Mesothelial cell of epicardium (in vitro differentiated cells): ENCODE measurements at regions not wholly inside any gene's neighbourhood (a gene's known extent, or its start where the extent isn't known, plus 50 kb on each side); places are given as distances from the start of the nearest gene placed in this dataset.

Source experiments
- DNase-seq, 2 experiments: peaks; one replicate each; pipeline ENCODE4 v3.0.0; 2021; ENCODE audit warnings: low spot score in 2 of 2; ENCODE audit not compliant: unreplicated experiment in 2 of 2
- H3K27ac Mint-ChIP-seq: 2 replicates; pipeline ENCODE4 v1.8.0; 2021; ENCODE audit warnings: mixed read lengths
- H3K27me3 Mint-ChIP-seq: 2 replicates; pipeline ENCODE4 v1.8.0; 2021; ENCODE audit warnings: low read depth, mixed read lengths
- H3K36me3 Mint-ChIP-seq: 2 replicates; pipeline ENCODE4 v1.8.0; 2021; ENCODE audit warnings: mixed read lengths
- H3K4me1 Mint-ChIP-seq: 2 replicates; pipeline ENCODE4 v1.8.0; 2021; ENCODE audit warnings: mixed read lengths
- H3K4me3 Mint-ChIP-seq: 2 replicates; pipeline ENCODE4 v1.8.0; 2021; ENCODE audit warnings: mild to moderate bottlenecking, moderate library complexity, mixed read lengths
- H3K9me3 Mint-ChIP-seq: 2 replicates; pipeline ENCODE4 v1.8.0; 2021; ENCODE audit warnings: mixed read lengths
- CTCF ChIP-seq: fragments of 200-600 bp; sonication (generic); IDR thresholded peaks from one replicate; pipeline ENCODE4 v1.5.0; 2021; ENCODE audit warnings: antibody characterized with exemption; ENCODE audit not compliant: unreplicated experiment

- peaks cover 7% of the 10 kb centered on the region for H3K9me3 Mint-ChIP-seq
- H3K4me3 Mint-ChIP-seq: no peak overlapping the region
- H3K27ac Mint-ChIP-seq: no peak overlapping the region
- no peak for DNase-seq
- peaks cover 21% of the 10 kb centered on the region for H3K27me3 Mint-ChIP-seq
- TF ChIP-seq CTCF: no peak
- H3K4me1 Mint-ChIP-seq: no peaks in the 10 kb centered on the region
- no peaks in the 10 kb centered on the region for H3K36me3 Mint-ChIP-seq
These were observed 121.1 kb upstream of the PPP2R3A start for GRCh38 chr3:135844386-135844785.

- peaks cover 28% of the 10 kb centered on the region for H3K27me3 Mint-ChIP-seq
- H3K9me3 Mint-ChIP-seq: peaks cover 7% of the 10 kb centered on the region
- DNase-seq: no peak
- TF ChIP-seq CTCF: no peak
- peaks cover 1% of the 10 kb centered on the region for H3K4me1 Mint-ChIP-seq
- H3K36me3 Mint-ChIP-seq: no peaks in the 10 kb centered on the region
- H3K4me3 Mint-ChIP-seq: no peak overlapping the region
- H3K27ac Mint-ChIP-seq: no peak overlapping the region
These were observed 117.5 kb upstream of the PPP2R3A start for GRCh38 chr3:135848051-135848450.

- Mint-ChIP-seq H3K27ac (no peak overlapping the region), H3K4me1 (peaks cover 1% of the 10 kb centered on the region), H3K4me3 (no peak overlapping the region), H3K36me3 (no peaks in the 10 kb centered on the region), H3K27me3 (peaks cover 40% of the 10 kb centered on the region), H3K9me3 (peaks cover 7% of the 10 kb centered on the region)
- DNase-seq: no peak
- TF ChIP-seq CTCF: no peak
These were observed 115.7 kb upstream of the PPP2R3A start for GRCh38 chr3:135849827-135850226.

GRCh38 chr3:135851201-135852081, 114.1 kb upstream of the PPP2R3A start:
- H3K36me3 Mint-ChIP-seq: no peaks in the 10 kb centered on the region

GRCh38 chr3:135853981-135854380, 111.5 kb upstream of the PPP2R3A start:
- peaks cover 51% of the 10 kb centered on the region for H3K27me3 Mint-ChIP-seq
- no peaks in the 10 kb centered on the region for H3K9me3 Mint-ChIP-seq
- no peak overlapping the region for H3K27ac Mint-ChIP-seq
- H3K36me3 Mint-ChIP-seq: no peaks in the 10 kb centered on the region
- DNase-seq: no peak
- no peak overlapping the region for H3K4me3 Mint-ChIP-seq
- TF ChIP-seq CTCF: no peak
- H3K4me1 Mint-ChIP-seq: peaks cover 1% of the 10 kb centered on the region

More at GRCh38 chr3:135851201-135852081, 114.1 kb upstream of the PPP2R3A start:
- DNase-seq: no peak
- H3K9me3 Mint-ChIP-seq: peaks cover 7% of the 10 kb centered on the region
- H3K27ac Mint-ChIP-seq: no peak overlapping the region
- H3K4me1 Mint-ChIP-seq: peaks cover 1% of the 10 kb centered on the region
- no peak for TF ChIP-seq CTCF
- peaks cover 42% of the 10 kb centered on the region for H3K27me3 Mint-ChIP-seq
- no peak overlapping the region for H3K4me3 Mint-ChIP-seq
